GM20000 (cell line): ENCODE measurements at regions not wholly inside any gene's neighbourhood (a gene's known extent, or its start where the extent isn't known, plus 50 kb on each side); places are given as distances from the start of the nearest gene placed in this dataset.

Experiments used
- DNase-seq: peaks from one replicate; pipeline ENCODE4 v3.0.0; 2012; ENCODE audit warnings: low spot score
- CTCF ChIP-seq: IDR thresholded peaks from 2 replicates; pipeline ENCODE4 v1.5.1; 2012; ENCODE audit warnings: mild to moderate bottlenecking, control low read depth; ENCODE audit errors: extremely low read depth, missing control alignments

DNA sequence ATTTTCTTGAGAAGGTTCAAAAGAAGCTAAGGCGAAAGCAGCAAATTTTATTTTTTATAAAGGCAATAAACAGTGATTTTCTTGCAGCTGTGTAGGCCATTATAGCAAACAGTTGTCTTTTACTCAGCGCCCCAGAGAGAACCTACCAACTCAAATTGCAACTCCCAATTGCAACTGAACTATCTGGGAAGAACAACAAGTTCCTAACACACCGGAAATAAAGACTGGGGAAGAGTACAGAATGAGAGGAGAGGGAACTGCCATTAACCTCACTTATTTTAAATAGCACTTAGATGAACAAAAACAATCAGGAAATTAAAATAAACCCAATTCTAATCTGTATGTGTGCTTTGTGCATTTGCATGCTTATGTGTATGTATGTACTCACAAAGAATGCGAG is 171.1 kb downstream of the KCTD12 start:
- TF ChIP-seq CTCF, result no peak
- no peak for DNase-seq

- TF ChIP-seq CTCF, result no peak
- no peak for DNase-seq
These were observed 172.9 kb downstream of the KCTD12 start for GRCh38 chr13:76713280-76713679.

DNA sequence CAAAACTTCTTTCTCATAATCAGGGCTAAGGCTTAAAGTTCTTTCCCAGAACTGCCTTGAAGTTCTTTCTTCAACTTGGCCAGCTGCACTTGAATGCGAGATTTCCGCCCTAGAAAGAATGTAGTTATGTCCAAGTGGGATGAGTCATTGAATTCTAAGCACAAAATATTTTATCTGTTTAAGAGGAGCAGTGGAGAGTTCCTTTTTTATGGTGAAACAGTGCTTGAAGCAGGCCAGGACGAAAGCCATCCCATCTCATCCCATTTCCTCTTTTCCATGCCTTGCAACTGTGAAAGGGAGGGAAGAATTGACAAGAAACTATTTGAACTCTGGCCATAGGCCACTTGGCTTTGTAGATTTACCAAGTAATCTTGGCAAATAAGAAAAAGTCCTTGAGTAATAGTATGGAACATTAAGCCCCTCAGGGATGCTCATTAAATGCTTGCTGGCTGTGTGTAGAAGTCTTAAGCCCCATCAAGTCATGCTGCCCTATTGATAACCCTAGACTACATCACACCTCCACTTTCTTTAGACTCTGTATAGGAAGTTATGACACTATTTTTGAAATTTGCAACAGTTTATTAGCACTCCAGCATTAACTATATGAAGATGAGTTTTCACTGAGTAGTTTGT is 174.5 kb downstream of the KCTD12 start:
- no peak for TF ChIP-seq CTCF
- DNase-seq, result no peak

DNA sequence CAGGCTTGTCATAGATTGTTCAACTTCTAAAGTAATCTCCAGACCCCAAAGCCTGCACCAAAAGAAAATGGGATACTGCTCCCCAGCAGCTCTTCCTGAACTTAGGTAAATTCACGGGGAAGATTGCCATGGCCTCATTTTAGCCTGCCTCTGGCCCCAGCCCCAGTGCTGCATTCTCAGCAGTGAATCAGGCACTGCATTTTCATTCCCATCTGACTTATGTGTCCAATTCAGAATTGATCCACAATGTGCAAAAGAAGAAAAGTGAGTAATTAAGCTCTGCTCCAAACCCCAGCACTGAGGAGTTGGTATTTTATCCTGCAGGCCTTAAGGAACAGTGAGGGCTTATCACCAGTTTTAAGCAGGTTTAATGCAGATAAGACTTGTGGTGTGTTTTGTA is 176.4 kb downstream of the KCTD12 start:
- TF ChIP-seq CTCF, result no peak
- DNase-seq, result no peak

GRCh38 chr13:76708138-76708688 is 178.0 kb downstream of the KCTD12 start:
- no peak for DNase-seq
- no peak for TF ChIP-seq CTCF

DNA sequence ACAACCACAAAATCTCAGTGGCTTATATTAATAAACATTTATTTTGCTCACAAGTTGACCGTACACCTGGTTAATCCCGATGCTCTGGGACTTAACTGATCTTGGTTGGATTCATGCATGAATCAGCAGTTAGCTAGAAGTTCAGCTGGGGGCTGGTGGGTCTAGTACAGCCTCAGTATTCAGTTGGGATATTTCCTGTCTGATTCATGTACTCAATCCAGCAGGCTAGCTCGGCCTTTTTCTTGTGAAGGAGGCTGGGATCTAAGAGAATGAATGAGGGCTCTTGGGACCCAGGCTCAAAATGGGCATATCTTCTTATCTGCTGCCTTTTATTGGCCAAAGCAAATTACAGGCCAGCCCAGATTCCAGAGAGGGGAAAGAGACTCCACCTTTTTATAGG is 178.8 kb downstream of the KCTD12 start:
- no peak for DNase-seq
- TF ChIP-seq CTCF, result no peak

DNA sequence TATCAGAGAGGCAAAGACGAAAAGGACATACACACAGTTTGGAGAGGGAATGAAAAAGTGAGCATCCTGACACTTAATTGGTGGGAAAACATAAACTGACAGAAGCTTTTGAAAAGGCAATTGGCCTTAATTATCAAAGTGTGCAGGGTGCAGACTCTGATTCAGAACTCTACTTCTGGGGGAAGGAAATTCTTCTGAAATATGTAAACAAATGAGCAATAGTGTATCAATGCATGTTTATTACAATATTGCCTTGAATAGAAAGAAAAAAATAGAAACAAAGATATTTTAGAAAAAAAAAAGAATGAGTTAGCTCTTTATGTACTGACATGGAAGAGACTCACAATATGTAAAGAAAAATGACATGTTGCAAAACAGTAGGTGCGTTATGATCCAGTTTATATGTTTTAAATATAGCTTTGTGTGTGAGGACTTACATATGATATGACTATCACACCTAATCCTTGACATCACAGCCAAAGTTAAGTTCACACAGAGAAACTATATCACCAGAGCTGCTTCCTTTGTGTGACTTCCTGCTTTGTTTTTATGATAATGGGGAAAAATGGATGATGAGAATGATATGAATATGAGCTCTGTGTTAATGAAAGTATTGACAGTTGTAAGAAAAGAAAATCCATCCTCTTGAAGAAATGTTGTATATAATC is 182.4 kb downstream of the KCTD12 start:
- no peak for DNase-seq
- no peak for TF ChIP-seq CTCF
